Neural cell (in vitro differentiated cells): ENCODE measurements at regions not wholly inside any gene's neighbourhood (a gene's known extent, or its start where the extent isn't known, plus 50 kb on each side); places are given as distances from the start of the nearest gene placed in this dataset.

Experiments
- CTCF ChIP-seq: fragments of 450-650 bp; IDR thresholded peaks from 2 replicates; pipeline ENCODE4 v1.5.1; 2014; ENCODE audit warnings: antibody characterized with exemption, mild to moderate bottlenecking, moderate library complexity; ENCODE audit not compliant: poor library complexity, severe bottlenecking
- EZH2 ChIP-seq: fragments of 200-600, 300-800 bp; shearing (Covaris generic), sonication (generic); IDR thresholded peaks from 2 replicates; pipeline ENCODE4 v1.6.1; 2014; ENCODE audit warnings: antibody characterized with exemption, low read length, borderline replicate concordance, mild to moderate bottlenecking; ENCODE audit not compliant: insufficient read depth, poor library complexity, severe bottlenecking
- MXI1 ChIP-seq: fragments of 450-650 bp; conservative IDR thresholded peaks from 2 replicates; pipeline ENCODE4 v1.6.1; 2014; ENCODE audit warnings: antibody characterized with exemption, mild to moderate bottlenecking; ENCODE audit not compliant: poor library complexity, severe bottlenecking
- POLR2AphosphoS5 ChIP-seq: IDR thresholded peaks from 2 replicates; pipeline ENCODE4 v1.6.1; 2012
- RAD21 ChIP-seq: fragments of 450-650 bp; conservative IDR thresholded peaks from 2 replicates; pipeline ENCODE4 v1.6.1; 2014; ENCODE audit warnings: antibody characterized with exemption, mild to moderate bottlenecking, moderate library complexity
- TAF1 ChIP-seq: IDR thresholded peaks from 2 replicates; pipeline ENCODE4 v1.6.1; 2012; ENCODE audit warnings: low read depth
- TF ChIP-seq, protein P1 (sequence below): IDR thresholded peaks from 2 replicates; pipeline ENCODE4 v1.6.1; 2012; ENCODE audit warnings: borderline replicate concordance

GRCh38 chr4:135191596-135191995, 990.0 kb upstream of the PABPC4L start:
- TF ChIP-seq MXI1 (no peak), POLR2AphosphoS5 (no peak), CTCF (no peak), TAF1 (no peak), RAD21 (no peak), EZH2 (no peak)
- TF ChIP-seq, protein P1, sequence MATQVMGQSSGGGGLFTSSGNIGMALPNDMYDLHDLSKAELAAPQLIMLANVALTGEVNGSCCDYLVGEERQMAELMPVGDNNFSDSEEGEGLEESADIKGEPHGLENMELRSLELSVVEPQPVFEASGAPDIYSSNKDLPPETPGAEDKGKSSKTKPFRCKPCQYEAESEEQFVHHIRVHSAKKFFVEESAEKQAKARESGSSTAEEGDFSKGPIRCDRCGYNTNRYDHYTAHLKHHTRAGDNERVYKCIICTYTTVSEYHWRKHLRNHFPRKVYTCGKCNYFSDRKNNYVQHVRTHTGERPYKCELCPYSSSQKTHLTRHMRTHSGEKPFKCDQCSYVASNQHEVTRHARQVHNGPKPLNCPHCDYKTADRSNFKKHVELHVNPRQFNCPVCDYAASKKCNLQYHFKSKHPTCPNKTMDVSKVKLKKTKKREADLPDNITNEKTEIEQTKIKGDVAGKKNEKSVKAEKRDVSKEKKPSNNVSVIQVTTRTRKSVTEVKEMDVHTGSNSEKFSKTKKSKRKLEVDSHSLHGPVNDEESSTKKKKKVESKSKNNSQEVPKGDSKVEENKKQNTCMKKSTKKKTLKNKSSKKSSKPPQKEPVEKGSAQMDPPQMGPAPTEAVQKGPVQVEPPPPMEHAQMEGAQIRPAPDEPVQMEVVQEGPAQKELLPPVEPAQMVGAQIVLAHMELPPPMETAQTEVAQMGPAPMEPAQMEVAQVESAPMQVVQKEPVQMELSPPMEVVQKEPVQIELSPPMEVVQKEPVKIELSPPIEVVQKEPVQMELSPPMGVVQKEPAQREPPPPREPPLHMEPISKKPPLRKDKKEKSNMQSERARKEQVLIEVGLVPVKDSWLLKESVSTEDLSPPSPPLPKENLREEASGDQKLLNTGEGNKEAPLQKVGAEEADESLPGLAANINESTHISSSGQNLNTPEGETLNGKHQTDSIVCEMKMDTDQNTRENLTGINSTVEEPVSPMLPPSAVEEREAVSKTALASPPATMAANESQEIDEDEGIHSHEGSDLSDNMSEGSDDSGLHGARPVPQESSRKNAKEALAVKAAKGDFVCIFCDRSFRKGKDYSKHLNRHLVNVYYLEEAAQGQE, result no peak
